G401 (cell line): ENCODE measurements at regions not wholly inside any gene's neighbourhood (a gene's known extent, or its start where the extent isn't known, plus 50 kb on each side); places are given as distances from the start of the nearest gene placed in this dataset.
A peak's percentile ranks its signal among the peaks of the same experiment; 100 is the strongest.

Experiments used
- DNase-seq: peaks from one replicate; pipeline ENCODE4 v3.0.0-alpha.2; 2015; ENCODE audit warnings: low spot score
- in situ Hi-C: cut with HindIII; loops from 2 replicates; pipeline ENCODE4 v1.10.0; 2016; ENCODE audit warnings: low sequenced_read_pairs, mixed read lengths

DNA sequence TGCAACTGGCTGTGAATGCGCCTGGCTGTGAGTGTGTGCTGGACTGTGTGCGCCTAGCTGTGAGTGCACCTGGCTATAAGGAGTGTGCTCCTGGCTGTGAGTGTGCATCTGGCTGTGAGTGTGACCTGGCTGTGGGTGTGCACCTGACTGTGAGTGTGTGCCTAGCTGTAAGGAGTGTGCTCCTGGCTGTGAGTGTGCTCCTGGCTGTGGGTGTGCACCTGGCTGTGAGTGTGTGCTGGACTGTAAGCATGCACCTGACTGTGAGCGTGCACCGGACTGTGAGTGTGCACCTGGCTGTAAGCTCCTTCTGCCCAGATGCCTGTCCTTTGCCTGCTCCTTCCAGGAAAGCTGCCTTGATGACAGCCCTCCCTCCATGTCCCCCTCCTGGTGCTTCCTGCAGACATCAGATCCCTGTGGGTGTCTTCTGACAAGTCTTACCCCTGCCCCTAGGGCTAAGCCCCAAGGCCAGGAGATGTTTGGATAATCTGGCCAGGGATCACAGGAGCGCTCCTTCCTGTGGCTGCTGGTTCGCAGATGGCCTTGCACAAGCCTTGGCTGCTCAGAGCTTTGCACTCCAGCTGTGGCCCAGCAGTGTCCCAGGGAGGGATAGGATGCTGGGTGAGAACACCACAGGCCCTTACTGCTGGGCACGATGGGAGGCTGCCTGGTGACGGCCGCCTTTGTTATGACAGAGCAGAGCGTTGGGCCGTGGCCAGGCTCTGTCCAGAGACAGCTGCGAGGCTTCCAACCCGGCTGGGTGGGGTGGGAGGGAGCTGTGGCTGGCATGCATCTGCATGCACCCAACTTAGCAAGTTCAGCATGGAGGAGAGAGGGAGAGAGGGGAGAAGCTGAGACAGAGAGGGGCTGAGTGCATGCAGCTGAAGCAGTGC, 89.9 kb downstream of the GLI2 start:
- in situ Hi-C loops, result no loop called here
- DNase-seq, result no peak

DNA sequence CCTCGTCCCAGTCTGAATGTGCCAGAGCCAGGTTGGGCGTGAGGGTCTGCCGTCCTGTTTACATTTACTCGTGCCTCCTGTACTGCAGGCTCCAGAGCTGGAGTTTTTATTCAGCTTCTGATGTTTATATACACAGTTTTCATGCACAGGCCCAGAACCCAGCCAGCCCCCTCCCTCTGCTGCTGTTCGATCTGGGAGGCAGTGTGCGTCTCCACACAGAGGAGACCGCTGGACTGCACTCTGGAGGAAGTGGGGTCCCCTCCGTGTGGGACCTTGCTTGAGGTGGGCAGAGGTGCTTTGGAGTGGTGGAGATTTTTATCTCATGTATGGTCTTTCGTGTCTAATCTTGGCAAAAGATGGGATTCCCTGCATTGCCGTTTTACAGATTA, 90.6 kb downstream of the GLI2 start:
- in situ Hi-C loops, result no loop called here
- DNase-seq, result no peak

DNA sequence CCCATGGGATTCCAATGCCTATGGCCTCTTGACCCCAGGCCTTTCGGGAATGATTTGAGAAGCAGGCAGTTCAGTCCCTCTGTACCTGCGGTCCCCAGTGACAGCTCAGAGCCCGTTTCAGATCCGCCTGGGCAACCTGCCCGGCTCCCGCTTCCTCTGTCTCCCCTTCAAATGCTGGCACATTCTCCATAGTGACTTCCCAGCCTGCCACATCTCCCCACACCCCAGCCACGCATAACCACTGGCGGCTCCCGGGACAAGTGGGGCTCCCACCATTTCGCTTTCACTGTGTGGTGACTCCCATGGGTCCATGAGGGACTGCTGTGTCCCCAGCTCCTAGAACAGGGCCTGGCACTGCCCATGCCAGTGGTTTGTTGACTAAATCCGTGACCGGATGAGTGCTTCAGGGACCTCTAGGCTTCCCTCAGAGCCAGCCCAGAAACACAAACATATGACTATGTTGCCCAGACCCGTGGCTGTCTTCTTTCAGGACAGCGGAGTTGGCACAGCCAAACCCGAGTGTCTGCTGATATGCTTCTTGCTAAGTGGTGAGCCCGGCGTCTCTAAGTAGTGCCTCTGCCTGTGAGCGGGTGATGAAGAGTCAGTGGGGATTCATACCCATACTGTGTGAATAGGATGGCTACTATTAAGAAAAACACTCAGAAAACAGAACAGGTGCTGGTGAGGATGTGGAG, 91.2 kb downstream of the GLI2 start:
- in situ Hi-C loops, result no loop called here
- DNase-seq, result no peak

DNA sequence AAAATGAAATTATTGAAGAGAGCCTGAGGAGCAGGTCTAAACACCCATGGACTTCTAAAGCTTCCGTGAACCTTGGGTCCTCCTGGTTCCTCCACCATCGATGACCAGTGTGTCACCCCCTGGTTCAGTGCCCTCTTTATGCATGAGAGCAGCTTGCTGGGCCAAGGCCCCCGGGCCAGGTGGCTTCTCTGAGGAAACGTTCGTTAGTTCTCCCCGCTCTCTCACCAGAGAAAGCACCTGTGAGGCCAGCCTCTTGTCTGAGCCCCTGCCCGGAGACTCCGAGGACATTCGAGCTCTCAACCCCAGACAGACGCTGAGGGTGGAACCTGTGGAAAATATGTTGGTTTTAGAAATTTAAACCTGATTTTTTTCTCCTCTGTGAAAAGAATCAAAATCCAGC, 92.4 kb downstream of the GLI2 start:
- DNase-seq, result no peak
- in situ Hi-C loops, result no loop called here

DNA sequence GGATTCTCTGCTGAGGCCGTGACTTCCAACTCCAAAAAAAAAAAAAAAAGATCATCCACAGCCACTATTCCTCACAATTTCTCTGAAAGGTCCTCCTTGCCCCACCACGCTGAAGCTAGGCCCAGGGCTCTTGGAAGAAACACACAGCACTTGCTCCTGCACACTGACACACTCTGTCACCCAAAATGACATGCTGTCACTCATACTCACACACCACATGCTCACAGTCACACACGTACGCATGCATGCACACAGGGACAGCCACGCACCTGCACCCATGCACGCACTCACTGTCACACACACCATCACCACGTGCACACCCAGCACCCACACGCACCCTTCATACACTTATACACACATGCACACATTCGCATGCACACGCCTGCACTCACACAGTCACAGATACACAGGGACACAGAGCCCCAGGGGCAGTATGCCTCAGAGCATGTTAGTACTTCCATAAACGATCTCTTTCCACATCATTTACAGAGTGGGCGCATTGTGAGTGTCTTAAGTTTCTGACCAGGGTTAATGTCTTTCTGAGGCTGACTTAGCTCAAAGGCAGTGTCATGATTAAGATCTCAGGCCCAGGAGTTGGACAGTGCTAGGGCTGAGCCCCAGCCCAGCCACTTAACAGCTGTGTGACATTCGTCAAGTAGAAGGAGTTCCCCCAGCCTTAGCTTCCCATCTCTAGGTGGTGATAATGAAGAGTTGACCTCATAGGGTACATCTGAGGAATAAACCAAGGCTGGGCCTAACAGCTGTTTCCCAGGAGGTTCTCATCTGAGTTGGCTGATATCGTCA, 93.4 kb downstream of the GLI2 start:
- in situ Hi-C loops, result no loop called here

DNA sequence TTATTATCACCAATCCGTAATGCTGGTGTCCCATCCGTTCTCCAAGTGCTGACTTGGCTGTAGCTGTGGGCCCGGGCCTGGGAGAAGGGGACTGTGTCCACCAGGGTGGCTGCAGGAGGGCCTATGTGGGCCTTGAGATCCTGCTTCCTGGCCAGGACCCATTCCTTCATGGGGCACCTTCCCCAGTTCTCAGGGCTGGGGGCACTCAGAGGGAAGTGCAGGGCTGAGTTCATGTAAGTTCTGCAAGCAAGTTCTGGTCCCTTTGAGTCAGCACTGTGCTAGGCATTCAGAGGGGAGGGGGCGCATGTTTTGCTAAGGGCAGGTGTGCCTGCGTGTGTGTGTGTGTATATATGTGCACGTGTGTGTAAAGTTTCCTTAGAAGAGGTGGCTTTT, 94.0 kb downstream of the GLI2 start:
- in situ Hi-C loops, result no loop called here
- DNase-seq, result no peak

More for the DNA sequence above, 93.4 kb downstream of the GLI2 start:
- DNase-seq, result no peak

- DNase-seq, result no peak
- in situ Hi-C loops, result no loop called here
Measured at GRCh38 chr2:120830096-120830830, 94.6 kb downstream of the GLI2 start.

GRCh38 chr2:120831086-120831485, 95.4 kb downstream of the GLI2 start:
- in situ Hi-C loops, result no loop called here
- peak; percentile 68 for DNase-seq

DNA sequence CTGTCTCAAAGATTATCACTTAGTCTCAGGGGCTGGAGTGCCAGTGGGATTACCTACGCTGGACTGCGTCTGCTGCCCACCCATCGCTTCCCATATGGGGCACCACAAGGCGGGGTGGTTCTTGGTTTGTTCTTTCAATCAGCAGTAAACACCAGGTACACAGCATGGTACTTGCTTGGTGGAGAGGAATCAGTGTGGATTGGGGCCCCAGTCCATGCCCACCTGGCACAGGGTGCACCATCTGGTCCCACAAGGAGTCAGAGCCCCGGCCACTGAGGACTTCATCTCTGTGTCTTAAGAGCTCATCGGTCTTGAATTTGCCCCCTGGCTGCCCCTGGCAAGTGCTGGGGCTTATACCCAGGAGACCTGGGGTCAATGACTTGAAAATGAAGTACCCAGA, 96.2 kb downstream of the GLI2 start:
- DNase-seq, result peak; percentile 22
- in situ Hi-C loops, result no loop called here

DNA sequence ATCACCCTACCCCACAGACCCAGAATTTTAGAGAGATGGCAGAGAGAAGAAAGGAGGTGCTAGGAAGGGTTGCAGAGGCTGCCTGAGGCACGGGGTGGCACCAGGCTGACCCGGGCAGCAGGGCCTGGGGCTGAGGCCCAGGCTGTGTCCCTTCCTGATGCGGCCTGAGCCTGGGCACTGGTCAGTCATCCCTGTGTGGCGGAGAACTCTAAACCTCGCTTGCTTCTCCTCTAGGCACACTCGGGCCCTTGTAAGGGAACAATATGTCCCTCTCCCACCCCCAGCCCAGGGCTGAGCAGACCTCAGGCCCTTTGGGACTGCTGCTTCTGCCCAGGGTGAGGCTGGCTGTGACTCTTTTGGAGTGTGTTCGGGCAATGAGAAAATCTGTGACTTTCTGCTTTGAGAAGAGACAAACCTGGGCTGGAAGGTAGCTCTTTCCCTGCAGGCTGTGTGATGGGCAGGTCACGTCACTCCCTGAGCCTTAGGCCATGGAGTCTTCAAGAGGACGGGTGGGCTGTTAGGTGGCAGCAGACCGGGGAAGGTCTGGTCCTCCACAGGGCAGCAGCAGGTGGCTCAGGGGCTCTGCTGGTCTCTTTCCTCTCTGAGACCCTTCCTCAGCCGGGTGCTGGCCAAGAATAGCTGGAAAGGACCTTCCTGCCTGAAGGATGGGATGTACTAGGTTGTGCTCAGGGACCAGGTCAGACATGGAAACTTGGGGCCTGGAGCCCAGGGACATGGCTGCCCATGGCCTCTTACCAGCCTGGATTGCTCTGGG, 96.8 kb downstream of the GLI2 start:
- DNase-seq, result no peak
- in situ Hi-C loops, result no loop called here

DNA sequence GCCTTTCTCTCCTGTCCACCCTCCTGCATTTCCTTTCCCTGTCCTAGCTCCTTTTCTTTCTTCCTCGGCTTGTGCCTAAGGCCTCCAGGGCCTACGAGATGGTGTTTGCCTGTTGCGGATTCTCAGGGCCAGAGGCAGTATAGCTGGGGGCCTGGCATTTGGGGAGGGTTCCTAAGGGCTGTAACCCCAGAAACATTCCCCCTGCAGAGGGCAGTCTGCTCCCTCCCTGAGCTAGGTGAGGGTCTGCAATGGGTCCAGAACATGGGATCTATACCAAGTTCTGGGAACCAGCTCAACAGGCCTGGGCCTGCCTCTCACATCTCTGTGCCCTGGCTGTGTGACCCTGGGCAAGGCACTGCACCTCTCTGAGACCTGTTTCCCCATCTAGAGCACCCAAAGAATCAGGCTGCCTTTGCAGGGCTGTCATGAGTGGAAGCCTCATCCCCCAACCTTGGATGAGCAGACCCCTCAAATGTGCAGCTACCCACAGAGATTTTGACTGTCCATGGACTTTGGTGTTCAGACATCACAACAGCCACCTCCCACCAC, 97.5 kb downstream of the GLI2 start:
- in situ Hi-C loops, result no loop called here
- no peak for DNase-seq

DNA sequence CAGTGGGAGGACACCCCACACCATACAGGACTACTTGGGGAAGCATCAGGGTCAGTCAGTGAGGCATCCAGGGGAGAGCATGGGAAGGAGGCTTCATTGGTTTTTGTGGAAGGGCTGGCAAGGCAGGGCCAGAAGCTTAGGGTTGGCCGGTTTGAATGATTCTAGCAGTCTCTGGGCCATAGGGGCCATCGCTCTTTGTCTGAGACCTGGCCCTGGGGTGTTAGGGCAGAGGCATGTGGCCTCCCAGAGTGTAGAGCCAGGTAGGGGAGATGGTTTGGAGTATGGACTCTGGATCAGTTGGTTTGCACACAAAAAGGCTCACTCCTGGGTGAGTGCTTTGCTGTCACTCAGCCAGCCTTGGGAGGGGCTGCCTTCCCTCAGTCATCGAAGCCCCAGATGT, 98.5 kb downstream of the GLI2 start:
- in situ Hi-C loops, result no loop called here

GRCh38 chr2:120836281-120836680, 100.6 kb downstream of the GLI2 start:
- in situ Hi-C loops, result no loop called here
- no peak for DNase-seq

More for the DNA sequence above, 98.5 kb downstream of the GLI2 start:
- DNase-seq, result no peak

- in situ Hi-C loops, result no loop called here
- no peak for DNase-seq
Measured at GRCh38 chr2:120840795-120841487, 105.3 kb downstream of the GLI2 start.

DNA sequence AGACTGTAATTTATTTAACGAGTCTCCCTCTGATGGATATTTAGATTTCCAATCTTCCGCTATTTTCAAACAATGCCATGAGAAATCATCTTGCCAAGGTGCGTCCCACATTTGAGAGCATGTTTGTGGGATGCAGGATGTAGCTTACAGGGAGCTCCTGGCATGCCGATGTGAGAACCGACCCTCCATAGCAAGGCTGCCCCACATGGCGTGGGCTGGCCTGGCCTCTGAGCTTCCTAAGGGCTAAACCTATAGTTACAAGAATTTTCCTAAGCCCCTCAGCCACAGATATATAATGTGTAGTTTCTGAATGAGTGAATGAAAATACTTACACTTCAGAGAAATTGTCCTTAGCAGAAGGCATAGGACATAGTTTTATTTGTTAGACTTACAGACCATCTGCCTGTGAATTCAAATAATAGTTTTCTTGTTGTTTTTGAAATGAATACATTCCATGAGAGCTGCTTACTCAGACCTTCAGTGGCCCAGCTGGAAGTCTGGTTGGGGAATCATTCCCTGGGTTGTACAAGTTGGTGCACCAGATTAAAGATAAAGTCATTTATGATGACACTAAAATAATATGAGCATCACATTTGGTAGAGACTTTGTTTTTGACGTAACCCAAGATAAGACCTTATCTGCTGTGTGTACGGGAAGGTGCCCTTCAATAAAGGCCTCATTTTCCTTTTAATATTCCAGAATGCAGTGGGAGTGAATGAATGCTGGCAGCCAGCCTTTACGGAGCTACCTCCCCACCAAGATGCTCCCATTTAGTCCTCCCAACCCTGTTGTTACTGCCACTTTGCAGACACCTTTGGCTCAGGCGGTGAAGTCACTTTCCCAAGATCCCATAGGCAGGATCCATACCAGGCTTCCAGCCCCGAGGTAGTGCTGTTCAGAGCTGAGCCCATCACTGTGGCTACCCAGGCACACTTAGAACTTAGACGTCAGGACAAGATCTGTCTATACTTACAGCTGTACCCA, 107.1 kb downstream of the GLI2 start:
- no peak for DNase-seq
- in situ Hi-C loops, result no loop called here

- no peak for DNase-seq
- in situ Hi-C loops, result no loop called here
Measured at GRCh38 chr2:120844070-120844738, 108.5 kb downstream of the GLI2 start.
